ENCODE measurements at regions not wholly inside any gene's neighbourhood (a gene's known extent, or its start where the extent isn't known, plus 50 kb on each side); places are given as distances from the start of the nearest gene placed in this dataset.

DNA sequence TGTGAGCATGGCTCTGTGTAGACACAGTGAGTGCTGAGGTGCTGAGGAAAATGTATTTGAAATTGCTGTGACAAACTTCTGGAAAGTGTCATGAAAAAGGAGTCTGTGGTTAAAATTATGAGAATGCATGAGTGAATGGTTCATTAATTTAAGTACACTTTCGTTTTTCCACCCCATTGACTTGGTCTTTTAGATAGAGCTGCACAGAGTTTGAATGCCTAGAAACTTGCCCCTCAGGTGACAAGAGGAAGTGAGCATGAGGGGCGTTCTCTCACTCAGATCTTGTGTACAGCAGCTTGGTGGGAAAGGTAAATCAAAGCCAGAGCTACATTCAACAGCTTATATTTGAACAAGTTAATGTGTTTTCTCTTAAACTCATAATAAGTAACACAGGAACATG, 296.8 kb downstream of the WDR72 start:
- DNase-seq (ENCODE audit: low spot score), result no peak

DNA sequence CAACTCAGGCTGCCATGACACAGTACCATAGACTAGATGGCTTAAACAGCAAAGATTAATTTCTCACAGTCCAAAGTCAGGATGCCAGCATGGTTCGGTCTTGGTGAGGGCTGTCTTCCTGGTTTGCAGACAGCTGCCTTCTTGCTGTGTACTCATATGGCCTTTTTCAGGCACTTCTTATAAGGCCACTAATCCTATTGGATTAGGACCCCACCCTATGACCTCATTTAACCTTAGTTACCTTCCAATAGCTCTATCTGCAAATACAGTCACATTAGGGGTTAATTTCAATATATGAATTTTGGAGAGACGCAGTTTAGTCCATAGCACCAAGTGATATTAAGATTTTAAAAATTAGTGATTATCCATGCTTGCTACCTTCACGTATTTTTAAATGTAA, 297.8 kb downstream of the WDR72 start:
- no peak for DNase-seq (ENCODE audit: low spot score)

DNA sequence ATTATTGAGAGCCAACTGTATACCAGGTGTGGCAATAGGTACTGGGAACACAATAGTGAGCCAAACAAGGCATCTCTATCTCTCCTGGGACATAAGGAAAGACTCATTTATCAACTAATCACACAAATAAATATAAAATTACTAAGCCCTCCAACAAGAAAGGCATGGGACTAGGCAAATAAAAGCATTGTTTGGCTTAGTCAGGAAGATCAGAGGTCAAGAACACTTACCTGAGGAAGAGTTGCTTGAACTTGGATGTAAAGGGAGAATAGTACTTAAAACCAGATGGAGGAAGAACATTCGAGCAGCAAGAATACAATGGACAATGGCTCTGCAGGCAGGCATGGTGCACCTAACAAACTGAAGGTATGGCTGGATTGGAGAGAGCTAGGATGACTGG, 300.7 kb downstream of the WDR72 start:
- no peak for DNase-seq (ENCODE audit: low spot score)

DNA sequence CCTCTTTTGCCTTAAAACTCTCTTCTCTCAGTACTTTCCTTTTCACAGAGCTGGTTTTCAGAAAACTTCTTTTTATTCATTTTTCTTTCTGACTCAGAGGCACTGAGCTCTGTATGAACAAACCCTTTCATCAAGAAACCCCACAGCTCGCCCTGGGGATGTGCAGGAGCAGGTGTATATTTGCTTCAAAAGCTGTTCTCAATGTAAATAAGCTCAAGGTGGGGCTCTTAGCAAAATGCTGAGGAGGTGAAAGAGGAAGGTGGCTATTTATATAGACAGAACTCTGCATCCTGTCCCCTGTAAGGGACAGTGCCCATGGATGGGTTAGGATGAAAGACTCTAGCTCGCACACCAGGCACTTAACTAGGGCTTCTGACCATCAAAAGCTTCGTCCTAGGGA, 302.0 kb downstream of the WDR72 start:
- no peak for DNase-seq (ENCODE audit: low spot score)

DNA sequence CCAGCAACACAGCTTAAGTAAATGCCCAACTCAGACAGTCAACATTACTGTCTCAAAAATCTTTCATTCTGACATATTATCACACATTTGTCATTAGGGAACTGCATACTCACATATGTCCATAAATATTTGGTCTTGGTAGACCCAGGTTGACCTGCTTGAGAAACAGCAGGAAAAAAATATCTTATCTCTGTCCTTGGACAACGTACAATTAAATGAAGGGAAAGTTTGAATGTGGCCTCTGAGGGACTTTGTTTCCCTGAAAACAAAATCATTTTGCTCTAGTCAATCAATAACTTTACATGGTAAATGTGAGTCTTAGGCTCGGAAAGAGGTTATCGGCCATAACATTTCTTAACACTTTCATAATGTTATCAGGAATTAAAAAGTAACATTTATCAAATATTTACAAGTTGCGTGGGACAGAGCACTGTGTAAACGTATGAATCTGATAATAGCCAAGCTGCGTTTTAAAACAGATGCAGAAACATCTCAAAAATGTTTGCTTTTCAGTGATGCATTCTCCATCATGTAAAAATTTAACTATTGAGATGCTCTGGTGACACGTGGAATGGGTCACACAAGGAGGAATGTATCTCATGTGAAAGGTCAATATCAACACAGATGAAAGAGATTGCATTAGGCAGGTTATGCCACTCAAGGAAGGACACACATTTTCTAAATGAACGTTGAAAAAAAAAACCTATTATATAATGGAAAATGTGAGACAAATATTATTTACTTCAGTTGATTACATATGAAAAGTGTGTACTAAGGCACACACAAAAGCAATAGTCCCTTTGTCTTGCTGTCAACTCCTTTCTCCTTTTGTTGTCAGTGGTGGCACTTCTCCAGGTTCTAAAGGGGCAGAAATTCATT, 304.4 kb downstream of the WDR72 start:
- DNase-seq (ENCODE audit: low spot score), result no peak

DNA sequence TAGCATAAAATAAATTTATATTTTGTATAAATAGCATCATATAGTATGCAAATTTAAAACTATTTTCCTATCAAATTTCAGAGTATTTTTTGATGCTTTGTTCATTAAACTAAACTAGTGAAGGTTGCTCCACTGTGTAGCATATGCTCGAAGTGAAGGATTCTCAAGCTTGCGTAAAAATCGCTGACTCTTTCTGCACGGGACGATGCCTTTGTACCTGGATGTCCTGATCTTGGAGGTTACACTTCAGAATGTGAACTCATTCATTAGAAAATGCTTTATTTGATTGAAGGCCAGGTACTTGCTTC, 305.0 kb downstream of the WDR72 start:
- DNase-seq (ENCODE audit: low spot score), result no peak

DNA sequence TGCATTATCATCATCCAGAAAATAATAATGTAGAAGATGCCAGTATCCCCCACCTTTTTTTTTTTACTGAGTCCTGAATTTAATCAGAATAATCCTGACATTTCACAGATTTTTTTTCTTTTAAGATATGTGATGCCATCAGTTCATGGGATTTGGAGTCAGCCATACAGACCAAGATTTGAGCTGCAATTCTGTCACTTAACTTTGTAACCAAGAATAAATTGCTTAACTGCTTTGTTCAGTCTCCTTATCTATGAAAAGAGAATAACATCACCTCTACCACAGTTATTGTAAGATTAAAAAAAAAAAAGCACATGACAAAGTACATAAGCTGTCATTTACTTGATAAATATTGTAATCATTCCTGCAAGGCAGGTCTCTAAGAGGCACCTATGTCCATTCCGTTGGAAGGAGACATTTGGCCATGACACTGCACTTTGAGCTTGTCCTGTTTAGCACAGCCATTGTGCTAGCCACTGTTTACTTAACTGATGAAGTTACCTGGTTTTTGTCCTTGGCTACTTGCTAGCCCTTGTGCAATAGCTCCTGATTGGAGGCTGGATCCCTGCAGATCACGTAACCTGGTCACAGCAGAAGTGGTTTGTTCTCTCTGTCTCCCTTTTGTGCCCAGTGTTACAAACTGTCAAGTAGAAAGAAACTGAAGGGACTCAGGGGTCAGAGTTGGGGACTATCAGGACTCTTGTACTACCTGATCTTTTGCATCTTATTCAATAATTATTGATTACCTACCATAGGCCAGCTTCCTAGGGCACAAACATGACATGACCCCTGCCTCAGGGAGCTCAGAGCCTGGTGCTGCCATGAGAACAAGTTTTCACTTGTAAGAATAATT, 306.0 kb downstream of the WDR72 start:
- DNase-seq (ENCODE audit: low spot score), result no peak

DNA sequence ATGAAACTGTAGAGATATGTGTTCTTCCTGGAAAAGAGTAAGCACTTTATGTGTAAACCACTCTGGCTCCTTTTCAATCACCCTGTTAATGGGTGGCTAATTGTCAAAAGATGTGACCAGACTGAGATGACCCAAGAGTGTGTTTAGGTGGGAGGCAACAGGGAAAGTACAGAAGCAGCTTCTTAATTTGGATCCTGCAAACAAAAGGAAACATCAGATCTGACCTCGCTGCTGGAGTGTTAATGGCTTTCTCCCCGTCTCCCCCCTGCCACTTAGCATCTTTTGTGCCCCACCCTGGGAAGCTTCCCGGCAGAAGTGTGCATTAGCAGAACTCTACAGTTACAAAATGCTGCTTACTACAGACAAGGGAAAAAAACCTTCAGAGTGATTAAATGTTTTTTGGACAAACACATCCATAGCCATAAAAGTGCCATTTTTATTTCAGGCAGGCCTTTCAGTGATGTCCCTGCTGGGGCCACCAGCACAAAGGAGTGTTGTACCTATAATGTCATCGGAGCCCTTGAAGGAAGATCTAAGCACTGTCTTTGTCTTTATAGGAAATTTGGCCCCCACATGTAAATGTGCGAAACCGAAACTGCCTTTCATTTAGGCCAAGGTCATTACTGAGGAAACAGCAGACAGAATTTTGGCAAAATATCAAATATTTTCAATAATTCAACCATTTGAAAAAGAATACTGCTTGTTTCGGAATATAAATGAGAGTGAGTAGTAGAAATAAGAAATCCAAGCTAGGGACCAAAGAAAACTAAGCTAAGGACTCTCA, 311.0 kb downstream of the WDR72 start:
- no peak for DNase-seq (ENCODE audit: low spot score)

DNA sequence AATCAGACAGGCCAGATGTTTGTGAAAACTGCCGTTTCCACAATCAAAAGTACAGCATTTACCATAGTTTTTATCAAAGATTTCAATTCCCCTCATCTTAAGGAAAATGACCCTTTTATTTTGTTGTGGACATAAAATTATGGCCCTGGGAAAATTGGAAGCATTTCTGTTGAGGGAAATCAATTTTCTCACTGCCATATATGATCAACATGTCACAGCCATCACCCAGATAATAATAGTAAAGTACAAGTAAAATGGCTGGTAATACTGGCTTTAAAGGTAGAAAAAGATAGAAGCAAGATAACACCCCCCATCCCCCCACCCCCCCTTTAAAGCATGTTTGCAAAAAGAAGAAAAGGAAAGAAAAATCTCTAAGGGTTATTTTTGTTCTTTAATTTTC, 311.7 kb downstream of the WDR72 start:
- no peak for DNase-seq (ENCODE audit: low spot score)

DNA sequence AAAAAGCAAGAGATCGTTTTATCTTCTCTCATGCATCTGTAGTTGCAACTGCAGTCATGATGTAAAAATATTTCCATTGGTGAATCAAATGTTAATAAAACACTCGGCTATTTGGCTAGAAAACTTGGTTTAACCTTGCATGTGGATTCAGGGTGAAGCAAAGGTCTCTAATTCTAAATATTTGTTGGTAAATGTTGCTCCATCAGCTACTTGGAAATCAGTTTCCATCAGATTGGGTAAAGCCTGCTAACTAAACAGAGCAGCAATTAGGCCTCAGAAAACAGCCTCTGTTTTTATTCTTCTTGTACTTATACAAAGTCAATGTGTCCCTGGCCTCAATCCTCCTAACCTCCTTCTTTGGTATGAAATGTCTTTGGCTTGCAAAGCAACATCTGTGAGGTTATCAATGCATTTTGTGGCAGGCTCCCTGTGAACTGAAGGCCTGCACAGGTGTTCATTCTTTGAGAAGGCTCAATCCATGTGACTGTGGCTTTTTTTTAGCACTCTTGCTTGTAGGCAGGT, 312.3 kb downstream of the WDR72 start:
- no peak for DNase-seq (ENCODE audit: low spot score)

DNA sequence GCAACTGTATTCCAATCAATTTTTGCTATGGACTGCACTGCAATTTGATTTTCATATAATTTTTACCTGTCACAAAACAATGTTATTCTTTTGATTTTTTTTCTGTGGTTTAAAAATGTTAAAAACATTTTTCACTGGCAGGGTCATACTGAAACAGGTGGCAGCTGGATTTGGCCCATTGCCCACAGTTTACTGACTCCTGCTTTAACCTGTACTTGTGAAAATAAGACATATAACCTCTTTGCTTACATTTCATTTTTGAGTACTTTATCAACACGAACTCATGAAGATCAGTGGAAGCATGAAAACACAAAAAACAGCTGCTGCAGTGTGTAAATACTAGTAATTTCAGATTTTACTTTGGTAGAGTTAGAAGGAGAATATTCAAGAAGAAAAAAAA, 313.1 kb downstream of the WDR72 start:
- DNase-seq (ENCODE audit: low spot score), result no peak

DNA sequence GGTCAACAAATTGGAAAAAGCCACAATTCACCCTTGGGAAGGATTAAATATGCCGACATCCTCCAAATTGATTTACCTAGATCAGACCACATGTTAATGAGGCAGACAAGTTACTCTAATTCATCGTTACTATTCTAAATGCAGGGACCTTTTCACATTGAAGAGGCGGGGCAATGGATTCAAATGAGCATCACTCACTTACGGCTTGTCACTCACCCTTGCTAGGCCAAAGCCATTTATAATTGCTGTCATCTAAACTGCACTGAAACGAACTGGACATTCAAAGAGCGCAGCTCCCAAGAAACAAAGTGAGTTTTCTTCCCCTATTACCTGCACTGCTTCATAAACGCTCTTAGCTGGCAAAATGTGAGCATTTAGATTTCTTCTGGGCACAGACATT, 313.9 kb downstream of the WDR72 start:
- DNase-seq (ENCODE audit: low spot score), result no peak

DNA sequence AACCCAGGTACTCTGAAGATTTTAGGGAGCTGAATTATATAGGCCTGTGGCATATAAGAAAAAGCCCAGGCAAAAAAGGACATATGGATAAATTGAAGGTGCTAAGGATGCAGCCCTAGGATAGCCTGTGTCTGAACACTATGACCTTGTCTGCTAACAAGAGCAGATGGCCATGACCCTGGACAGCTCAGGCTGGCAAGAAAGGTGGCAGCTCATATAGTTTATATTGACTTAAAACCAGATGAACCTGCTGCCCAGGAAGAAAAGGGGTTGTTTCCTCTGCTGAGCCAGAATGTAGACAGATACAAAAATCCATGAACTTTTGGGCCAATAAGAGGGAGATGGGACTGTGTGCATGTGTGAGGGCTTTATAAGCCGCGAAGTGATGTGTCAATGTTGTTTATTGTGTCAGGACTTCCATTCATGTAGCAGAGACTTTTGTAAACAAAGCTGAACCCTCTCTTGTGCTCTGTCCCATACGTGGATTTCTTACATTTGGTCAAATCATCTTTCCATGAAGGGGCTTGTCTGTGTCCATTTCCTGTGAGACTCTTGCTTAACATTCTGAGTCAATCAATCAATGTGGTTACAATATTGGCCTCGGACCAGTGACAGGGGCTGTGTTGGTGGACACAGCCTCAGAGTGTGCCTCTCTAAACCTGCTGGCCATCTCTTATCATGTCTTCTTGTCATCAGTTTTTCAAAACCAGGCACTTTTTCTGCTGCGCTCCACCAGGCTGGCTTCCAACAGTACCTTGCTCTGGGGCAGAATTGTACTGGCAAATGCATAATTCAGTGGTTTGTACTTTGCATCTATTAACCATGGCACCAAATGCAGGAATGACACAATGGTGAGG, 321.2 kb downstream of the WDR72 start:
- DNase-seq (ENCODE audit: low spot score), result no peak

DNA sequence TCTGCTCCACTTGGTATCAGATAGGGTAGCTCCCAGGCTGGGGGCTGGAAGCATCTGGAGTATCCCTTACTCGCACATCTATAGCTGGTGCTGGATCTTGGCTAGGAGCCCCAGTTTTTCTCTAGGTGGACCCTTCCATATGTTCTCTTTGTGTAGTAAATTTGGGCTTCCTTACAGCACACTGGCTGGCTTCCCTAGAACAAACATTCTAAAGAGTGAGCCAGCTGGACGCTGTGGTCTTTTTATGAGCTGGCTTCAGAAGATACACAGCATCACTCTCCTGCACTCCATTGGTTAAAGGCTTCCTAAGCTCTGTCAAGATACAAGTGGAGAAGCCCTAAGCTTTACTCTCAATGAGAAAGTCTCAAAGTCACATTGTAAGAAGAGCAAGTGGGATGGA, 322.1 kb downstream of the WDR72 start:
- no peak for DNase-seq (ENCODE audit: low spot score)

DNA sequence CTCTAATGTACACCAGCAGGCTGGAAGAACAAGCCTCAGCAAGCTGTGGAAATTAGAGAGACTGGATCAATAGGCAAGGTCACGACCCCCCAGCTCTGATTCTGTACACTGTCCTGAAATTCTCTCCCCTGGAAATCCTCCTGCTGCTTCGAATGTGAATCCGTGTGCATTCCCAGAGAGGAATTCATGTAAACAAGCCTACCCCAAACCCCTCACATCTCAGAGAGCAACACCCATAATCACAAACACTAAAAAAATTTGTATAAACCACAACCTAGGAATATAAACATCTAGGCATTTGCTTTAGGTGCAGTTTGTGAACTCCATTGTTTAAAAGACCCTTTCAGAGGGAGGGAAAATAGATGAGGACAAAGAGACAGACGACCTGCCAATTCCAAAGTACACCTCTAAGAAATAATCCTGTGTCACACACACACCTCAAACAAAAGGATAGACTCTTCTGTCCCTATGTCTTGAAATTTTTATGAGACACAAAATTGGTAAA, 325.2 kb downstream of the WDR72 start:
- no peak for DNase-seq (ENCODE audit: low spot score)

DNA sequence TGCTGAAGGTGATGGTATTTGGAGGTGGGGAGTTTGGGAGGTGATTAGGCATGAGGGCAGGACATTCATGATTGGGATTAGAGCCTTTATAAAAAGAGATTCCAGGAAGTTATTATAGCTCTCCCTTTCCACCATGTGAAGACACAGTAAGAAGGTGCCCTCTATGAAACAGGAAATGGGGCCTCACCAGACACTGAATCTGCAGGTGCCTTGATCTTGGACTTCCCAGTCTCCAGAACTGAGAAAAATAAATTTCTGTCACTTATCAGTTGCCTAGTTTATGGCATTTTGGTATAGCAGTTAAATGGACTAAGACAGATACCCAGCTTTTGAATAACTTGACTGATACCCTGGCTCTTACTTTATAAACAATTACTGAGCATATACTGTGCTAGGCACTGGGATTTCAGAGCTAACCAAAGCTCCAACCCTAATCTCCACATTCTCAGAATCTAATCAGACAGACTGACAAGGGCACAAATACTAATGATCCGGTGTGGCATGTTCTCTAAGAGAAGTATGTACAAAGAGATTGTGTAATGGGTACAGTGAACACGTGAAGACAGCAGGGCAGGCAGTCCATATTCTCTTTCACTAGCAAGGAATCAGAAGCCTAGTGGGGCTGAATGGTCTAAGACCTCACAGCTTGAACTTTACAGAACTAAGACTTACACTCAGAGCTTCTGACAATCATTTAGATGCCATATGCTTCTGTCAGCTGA, 343.1 kb downstream of the WDR72 start:
- DNase-seq (ENCODE audit: low spot score), result no peak

DNA sequence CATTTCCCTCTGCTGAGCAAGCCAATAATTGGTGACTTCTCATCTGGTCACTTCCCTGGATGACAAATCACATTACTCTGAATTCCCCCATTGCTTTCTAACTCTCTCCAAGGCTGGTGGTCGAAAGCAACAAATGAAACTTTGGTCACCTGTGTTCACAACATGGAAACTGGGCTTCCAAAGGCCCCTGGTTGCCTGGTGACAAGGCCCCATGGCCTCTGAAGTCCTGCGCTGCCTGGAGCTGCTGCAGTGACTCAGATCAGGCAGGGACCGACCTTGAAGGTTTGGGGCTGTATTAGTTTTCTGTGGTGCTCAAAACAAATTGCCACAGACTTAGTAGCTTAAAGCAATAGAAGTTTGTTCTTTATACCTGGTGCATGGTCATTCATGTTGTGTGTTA, 345.3 kb downstream of the WDR72 start:
- DNase-seq (ENCODE audit: low spot score), result no peak

DNA sequence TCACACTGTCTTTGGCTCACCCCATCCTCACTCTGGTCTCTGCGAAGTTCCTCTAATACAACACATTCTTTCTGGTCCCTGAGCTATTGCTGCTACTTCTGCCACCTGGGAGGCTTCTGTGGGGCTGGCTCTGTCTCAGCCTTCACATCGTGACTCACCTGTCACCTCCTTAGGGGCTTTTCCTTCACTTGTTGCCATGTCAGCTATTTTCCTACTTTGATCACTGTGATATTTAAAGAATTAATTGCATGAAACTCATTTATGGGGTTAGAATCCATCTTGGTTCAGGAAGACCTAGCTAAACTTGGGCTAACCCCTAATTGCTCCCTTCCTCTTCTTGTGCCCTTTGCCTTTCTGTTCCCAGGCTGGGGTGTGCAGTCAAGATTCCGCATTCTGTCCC, 346.9 kb downstream of the WDR72 start:
- DNase-seq (ENCODE audit: low spot score), result no peak

DNA sequence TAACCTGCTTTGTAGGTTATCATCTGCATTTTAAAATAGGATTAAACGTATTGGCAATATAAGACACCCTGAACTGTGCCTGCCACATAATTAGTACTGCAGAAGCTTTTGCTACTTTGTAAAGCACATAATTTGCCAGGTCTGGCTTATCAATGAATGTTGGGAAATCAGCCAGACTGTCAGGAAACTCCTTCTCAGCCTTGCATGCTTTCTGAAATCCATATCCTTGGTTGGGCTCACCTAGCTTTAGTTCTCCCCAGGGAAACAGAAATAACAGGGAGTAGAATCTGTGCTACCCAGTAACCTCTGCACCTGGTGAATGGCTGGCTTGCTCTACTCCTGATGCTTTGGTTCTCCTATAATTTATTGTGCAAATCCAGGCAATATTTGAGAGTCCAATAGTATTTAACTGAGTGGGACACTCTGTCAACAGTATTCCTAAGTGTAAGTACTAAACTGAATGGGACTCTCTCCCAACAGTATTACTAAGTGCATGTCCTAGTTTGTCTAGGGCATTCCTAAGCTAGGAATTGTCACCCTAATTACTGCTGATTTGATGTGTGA, 354.5 kb downstream of the WDR72 start:
- DNase-seq (ENCODE audit: low spot score), result no peak

DNA sequence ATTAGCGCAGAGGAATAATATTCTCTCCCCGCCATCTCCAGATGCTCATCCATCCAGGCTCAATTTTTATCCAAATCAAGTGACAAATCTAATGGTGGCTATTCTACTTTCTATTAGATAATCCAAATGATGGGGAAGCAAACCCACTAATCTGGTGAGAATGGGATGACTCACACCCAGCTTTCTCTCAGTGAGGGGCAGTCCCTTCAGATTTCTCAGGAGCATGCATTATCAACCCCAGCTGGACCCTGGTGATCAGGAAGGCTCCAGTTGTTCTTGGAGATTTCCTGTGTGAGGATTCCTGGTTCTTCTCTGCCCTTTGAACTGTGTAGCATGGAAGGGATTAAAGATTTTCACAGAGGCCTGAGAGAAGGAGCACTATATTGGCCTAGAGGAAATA, 358.0 kb downstream of the WDR72 start:
- no peak for DNase-seq (ENCODE audit: low spot score)
